ENCODE measurements at regions not wholly inside any gene's neighbourhood (a gene's known extent, or its start where the extent isn't known, plus 50 kb on each side); places are given as distances from the start of the nearest gene placed in this dataset.
"Not testable (repeated sequence)": the region's sequence is repeated elsewhere in the genome, so short reads cannot be mapped to it uniquely, and the experiment has no call there.

DNA sequence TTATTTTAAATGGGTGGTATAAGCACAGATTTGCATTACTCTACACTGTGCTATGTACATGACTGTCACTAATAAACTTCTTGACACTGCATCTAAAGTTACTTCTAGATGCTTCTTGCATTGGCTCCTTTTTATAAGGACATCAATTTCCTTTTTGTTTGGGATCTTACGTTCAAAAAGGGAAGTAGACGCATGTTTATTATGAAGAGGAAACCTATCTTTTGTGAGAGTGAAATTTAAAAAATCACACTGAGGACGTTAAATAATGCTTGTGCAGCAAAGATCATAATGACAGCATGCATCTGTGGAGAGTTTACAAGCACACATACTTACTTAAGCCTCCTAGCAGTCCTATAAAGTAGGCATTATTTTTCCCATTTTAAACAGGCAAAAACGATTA is 479.5 kb downstream of the CD83 start:
- no peaks in the 10 kb centered on the region for H3K9me3 ChIP-seq
- no peaks in the 10 kb centered on the region for H3K27me3 ChIP-seq
- intact Hi-C loops (cut with DNase I; ENCODE audit: low total_unique reads) (no loop called here), in situ Hi-C loops (cut with MboI; ENCODE audit: low pct_ligation_motif_present in 1 of 4, low pct_unique_long_range_greater_than_20kb in 1 of 4, low sequenced_read_pairs in 3 of 4) (no loop called here)
- H3K27ac ChIP-seq: no peak overlapping the region
- no peak for DNase-seq
- no peak overlapping the region for H3K4me3 ChIP-seq
- H3K4me1 ChIP-seq: no peaks in the 10 kb centered on the region
- H3K36me3 ChIP-seq: no peaks in the 10 kb centered on the region
- TF ChIP-seq, protein P1, sequence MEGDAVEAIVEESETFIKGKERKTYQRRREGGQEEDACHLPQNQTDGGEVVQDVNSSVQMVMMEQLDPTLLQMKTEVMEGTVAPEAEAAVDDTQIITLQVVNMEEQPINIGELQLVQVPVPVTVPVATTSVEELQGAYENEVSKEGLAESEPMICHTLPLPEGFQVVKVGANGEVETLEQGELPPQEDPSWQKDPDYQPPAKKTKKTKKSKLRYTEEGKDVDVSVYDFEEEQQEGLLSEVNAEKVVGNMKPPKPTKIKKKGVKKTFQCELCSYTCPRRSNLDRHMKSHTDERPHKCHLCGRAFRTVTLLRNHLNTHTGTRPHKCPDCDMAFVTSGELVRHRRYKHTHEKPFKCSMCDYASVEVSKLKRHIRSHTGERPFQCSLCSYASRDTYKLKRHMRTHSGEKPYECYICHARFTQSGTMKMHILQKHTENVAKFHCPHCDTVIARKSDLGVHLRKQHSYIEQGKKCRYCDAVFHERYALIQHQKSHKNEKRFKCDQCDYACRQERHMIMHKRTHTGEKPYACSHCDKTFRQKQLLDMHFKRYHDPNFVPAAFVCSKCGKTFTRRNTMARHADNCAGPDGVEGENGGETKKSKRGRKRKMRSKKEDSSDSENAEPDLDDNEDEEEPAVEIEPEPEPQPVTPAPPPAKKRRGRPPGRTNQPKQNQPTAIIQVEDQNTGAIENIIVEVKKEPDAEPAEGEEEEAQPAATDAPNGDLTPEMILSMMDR (IDR thresholded peaks at IDR 0.05): no peak
- TF ChIP-seq POLR2A (IDR thresholded peaks at IDR 0.05) (no peak), POLR2AphosphoS5 (IDR thresholded peaks at IDR 0.05) (no peak), EP300 (IDR thresholded peaks at IDR 0.05; ENCODE audit: low read depth) (no peak)
- 60 to 69% methylated on average over 4 of the region's 4 CpGs for WGBS, 2 donors (ENCODE audit: low coverage in 1 of 2)

DNA sequence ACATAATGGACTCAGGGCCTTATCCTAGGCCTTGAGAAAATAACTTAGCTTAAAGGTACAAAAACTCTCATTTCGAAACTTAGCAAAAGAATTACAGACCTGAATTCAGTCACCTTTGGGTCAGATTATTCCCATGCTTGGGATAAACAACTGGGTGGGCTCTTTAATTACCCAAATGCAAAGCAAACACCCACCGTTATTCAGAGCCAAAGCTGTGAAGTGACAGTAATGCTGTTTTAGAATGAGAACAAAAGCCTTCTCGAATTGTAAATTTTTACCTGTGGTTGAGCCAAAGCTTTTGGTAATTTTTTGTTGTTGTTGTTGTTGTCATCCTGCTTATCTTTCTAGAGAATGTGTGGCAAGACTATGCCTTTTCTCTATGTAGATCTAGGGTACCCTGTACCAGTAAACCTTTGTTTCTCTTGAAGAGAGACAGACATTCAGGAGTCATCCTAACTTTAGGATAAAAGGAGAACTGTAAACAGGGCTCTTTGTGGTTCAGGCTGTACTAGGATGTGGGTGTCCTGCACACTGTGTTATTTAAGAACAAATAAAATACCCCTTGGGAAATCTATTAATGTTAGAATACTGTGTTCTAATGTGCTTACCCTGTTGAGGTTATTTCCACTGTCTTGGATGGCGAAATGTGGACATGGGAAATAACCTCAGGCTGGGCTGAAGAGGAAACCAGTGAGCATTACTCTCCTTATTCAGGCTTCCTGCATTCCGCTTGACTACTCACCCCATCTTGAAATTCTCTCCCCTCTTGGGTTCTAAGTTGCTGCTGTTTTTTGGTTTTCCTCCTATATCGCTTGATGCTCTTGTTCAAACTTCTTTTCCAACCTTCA is 480.7 kb downstream of the CD83 start:
- Histone ChIP-seq H3K4me1 (no peaks in the 10 kb centered on the region), H3K27ac (no peak overlapping the region), H3K4me3 (no peak overlapping the region), H3K27me3 (no peaks in the 10 kb centered on the region), H3K36me3 (no peaks in the 10 kb centered on the region), H3K9me3 (no peaks in the 10 kb centered on the region)
- intact Hi-C loops (cut with DNase I; ENCODE audit: low total_unique reads): no loop called here
- 87% methylated on average over 5 to 6 of the region's 6 CpGs for WGBS, 2 donors (ENCODE audit: low coverage in 1 of 2)
- no peak for DNase-seq
- in situ Hi-C loops (cut with MboI; ENCODE audit: low pct_ligation_motif_present in 1 of 4, low pct_unique_long_range_greater_than_20kb in 1 of 4, low sequenced_read_pairs in 3 of 4): no loop called here
- TF ChIP-seq EP300 (IDR thresholded peaks at IDR 0.05; ENCODE audit: low read depth) (no peak), POLR2A (IDR thresholded peaks at IDR 0.05) (no peak), POLR2AphosphoS5 (IDR thresholded peaks at IDR 0.05) (no peak)
- TF ChIP-seq, protein P1 (IDR thresholded peaks at IDR 0.05): no peak

GRCh38 chr6:14600306-14600705 is 482.7 kb downstream of the CD83 start:
- H3K4me1 ChIP-seq; H3K36me3 ChIP-seq; H3K27ac ChIP-seq; in situ Hi-C loops (cut with MboI; ENCODE audit: low pct_ligation_motif_present in 1 of 4, low pct_unique_long_range_greater_than_20kb in 1 of 4, low sequenced_read_pairs in 3 of 4); H3K4me3 ChIP-seq; DNase-seq; H3K27me3 ChIP-seq; intact Hi-C loops (cut with DNase I; ENCODE audit: low total_unique reads); H3K9me3 ChIP-seq: not testable (repeated sequence)
- WGBS, 2 donors (ENCODE audit: low coverage in 1 of 2): 84 to 89% methylated on average over 8 of the region's 8 CpGs

DNA sequence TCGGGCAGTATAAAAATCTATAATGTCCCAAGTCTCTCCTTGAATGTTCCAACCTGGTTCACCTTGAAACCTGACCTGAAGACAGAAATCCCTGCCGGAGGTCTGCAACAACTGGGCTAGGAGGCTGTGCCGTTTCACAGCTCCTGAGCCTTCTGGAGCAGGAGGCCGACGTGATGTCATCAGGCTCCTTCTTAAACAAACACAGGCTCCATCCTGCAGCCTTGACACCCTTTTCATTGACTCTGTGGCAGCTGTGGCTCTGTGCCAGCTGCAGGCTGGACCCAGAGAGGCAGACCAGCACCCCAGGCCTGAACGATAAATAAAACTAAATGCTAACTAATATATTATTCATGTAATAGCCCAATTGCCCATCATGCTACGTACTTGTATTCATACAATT is 483.9 kb downstream of the CD83 start:
- DNase-seq: no peak
- TF ChIP-seq POLR2AphosphoS5 (IDR thresholded peaks at IDR 0.05) (no peak), EP300 (IDR thresholded peaks at IDR 0.05; ENCODE audit: low read depth) (no peak), POLR2A (IDR thresholded peaks at IDR 0.05) (no peak)
- TF ChIP-seq, protein P1 (IDR thresholded peaks at IDR 0.05): no peak
- H3K36me3 ChIP-seq: no peaks in the 10 kb centered on the region
- no peaks in the 10 kb centered on the region for H3K27me3 ChIP-seq
- no peak overlapping the region for H3K27ac ChIP-seq
- intact Hi-C loops (cut with DNase I; ENCODE audit: low total_unique reads) (no loop called here), in situ Hi-C loops (cut with MboI; ENCODE audit: low pct_ligation_motif_present in 1 of 4, low pct_unique_long_range_greater_than_20kb in 1 of 4, low sequenced_read_pairs in 3 of 4) (no loop called here)
- WGBS, 2 donors (ENCODE audit: low coverage in 1 of 2): 69 to 90% methylated on average over 2 to 7 of the region's 7 CpGs
- H3K4me3 ChIP-seq: no peak overlapping the region
- no peaks in the 10 kb centered on the region for H3K9me3 ChIP-seq
- H3K4me1 ChIP-seq: no peaks in the 10 kb centered on the region

GRCh38 chr6:14606353-14606752 is 488.8 kb downstream of the CD83 start:
- in situ Hi-C loops (cut with MboI; ENCODE audit: low pct_ligation_motif_present in 1 of 4, low pct_unique_long_range_greater_than_20kb in 1 of 4, low sequenced_read_pairs in 3 of 4): no loop called here
- Histone ChIP-seq H3K27me3 (no peaks in the 10 kb centered on the region), H3K36me3 (no peaks in the 10 kb centered on the region), H3K27ac (no peak overlapping the region), H3K4me1 (no peaks in the 10 kb centered on the region), H3K9me3 (no peaks in the 10 kb centered on the region), H3K4me3 (no peak overlapping the region)
- intact Hi-C loops (cut with DNase I; ENCODE audit: low total_unique reads): no loop called here
- TF ChIP-seq EP300 (IDR thresholded peaks at IDR 0.05; ENCODE audit: low read depth): no peak
- TF ChIP-seq, protein P1 (IDR thresholded peaks at IDR 0.05): no peak
- TF ChIP-seq POLR2AphosphoS5 (IDR thresholded peaks at IDR 0.05): no peak
- TF ChIP-seq POLR2A (IDR thresholded peaks at IDR 0.05): no peak
- WGBS, 2 donors (ENCODE audit: low coverage in 1 of 2): 84 to 95% methylated on average over 2 to 5 of the region's 5 CpGs
- no peak for DNase-seq
